ENCODE measurements at regions not wholly inside any gene's neighbourhood (a gene's known extent, or its start where the extent isn't known, plus 50 kb on each side); places are given as distances from the start of the nearest gene placed in this dataset.

DNA sequence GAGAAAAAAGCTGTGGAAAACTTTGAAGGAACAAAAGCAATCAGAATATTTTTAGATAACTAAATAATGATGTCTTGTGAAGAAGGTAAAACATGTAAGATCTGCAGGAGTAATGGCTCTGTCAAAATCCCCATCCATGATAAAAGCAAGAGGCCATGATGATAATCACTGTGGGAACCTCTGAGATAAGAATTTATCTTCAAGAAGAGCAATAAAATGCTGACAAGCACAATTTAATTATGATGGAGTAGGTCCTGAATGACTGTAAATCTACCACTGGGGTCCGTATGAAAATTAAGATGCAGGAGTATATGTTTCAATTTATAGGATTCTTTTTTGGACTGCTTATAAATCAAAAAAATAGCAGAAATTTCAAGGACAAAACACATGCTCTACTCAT lies 68.3 kb upstream of the CHMP2B start:
- Histone ChIP-seq H3K4me1 (ENCODE audit: insufficient read depth, low read length) (no peaks in the 10 kb centered on the region), H3K4me2 (ENCODE audit: insufficient read depth, low read length) (no peak overlapping the region), H3K79me2 (ENCODE audit: insufficient read depth, low read length) (no peaks in the 10 kb centered on the region), H3K27me3 (ENCODE audit: insufficient read depth, low read length) (peaks cover 7% of the 10 kb centered on the region), H3K27ac (ENCODE audit: low read depth, low read length) (no peak overlapping the region), H3K4me3 (ENCODE audit: insufficient read depth, low read length) (no peak overlapping the region), H2AFZ (ENCODE audit: low read length) (no peak overlapping the region), H3K36me3 (ENCODE audit: insufficient read depth, low read length) (no peaks in the 10 kb centered on the region), H4K20me1 (ENCODE audit: insufficient read depth, low read length) (no peaks in the 10 kb centered on the region), H3K9me3 (ENCODE audit: low read depth, low read length) (no peaks in the 10 kb centered on the region)
- TF ChIP-seq CTCF (IDR thresholded peaks at IDR 0.05; ENCODE audit: extremely low read depth, low read depth, low read length), result no peak
- no peak for DNase-seq (ENCODE audit: insufficient read length, low spot score, missing footprints)

- no peaks in the 10 kb centered on the region for H3K36me3 ChIP-seq (ENCODE audit: insufficient read depth, low read length)
- no peak overlapping the region for H2AFZ ChIP-seq (ENCODE audit: low read length)
- peaks cover 2% of the 10 kb centered on the region for H3K9me3 ChIP-seq (ENCODE audit: low read depth, low read length)
- no peaks in the 10 kb centered on the region for H4K20me1 ChIP-seq (ENCODE audit: insufficient read depth, low read length)
- H3K4me1 ChIP-seq (ENCODE audit: insufficient read depth, low read length), result no peaks in the 10 kb centered on the region
- no peak for DNase-seq (ENCODE audit: insufficient read length, low spot score, missing footprints)
- no peak overlapping the region for H3K4me3 ChIP-seq (ENCODE audit: insufficient read depth, low read length)
- H3K79me2 ChIP-seq (ENCODE audit: insufficient read depth, low read length), result no peaks in the 10 kb centered on the region
- no peak overlapping the region for H3K27ac ChIP-seq (ENCODE audit: low read depth, low read length)
- no peak overlapping the region for H3K4me2 ChIP-seq (ENCODE audit: insufficient read depth, low read length)
- TF ChIP-seq CTCF (IDR thresholded peaks at IDR 0.05; ENCODE audit: extremely low read depth, low read depth, low read length), result no peak
- peaks cover 2% of the 10 kb centered on the region for H3K27me3 ChIP-seq (ENCODE audit: insufficient read depth, low read length)
These were observed 79.1 kb upstream of the CHMP2B start for GRCh38 chr3:87148020-87148419.

GRCh38 chr3:87147562-87147961 lies 79.5 kb upstream of the CHMP2B start:
- Histone ChIP-seq H3K36me3 (ENCODE audit: insufficient read depth, low read length) (no peaks in the 10 kb centered on the region), H2AFZ (ENCODE audit: low read length) (no peak overlapping the region), H3K4me2 (ENCODE audit: insufficient read depth, low read length) (no peak overlapping the region), H3K4me1 (ENCODE audit: insufficient read depth, low read length) (no peaks in the 10 kb centered on the region), H3K27ac (ENCODE audit: low read depth, low read length) (no peak overlapping the region), H3K4me3 (ENCODE audit: insufficient read depth, low read length) (no peak overlapping the region), H3K79me2 (ENCODE audit: insufficient read depth, low read length) (no peaks in the 10 kb centered on the region), H3K27me3 (ENCODE audit: insufficient read depth, low read length) (peaks cover under 1% of the 10 kb centered on the region), H3K9me3 (ENCODE audit: low read depth, low read length) (peaks cover 2% of the 10 kb centered on the region), H4K20me1 (ENCODE audit: insufficient read depth, low read length) (no peaks in the 10 kb centered on the region)
- no peak for TF ChIP-seq CTCF (IDR thresholded peaks at IDR 0.05; ENCODE audit: extremely low read depth, low read depth, low read length)
- DNase-seq (ENCODE audit: insufficient read length, low spot score, missing footprints), result no peak

DNA sequence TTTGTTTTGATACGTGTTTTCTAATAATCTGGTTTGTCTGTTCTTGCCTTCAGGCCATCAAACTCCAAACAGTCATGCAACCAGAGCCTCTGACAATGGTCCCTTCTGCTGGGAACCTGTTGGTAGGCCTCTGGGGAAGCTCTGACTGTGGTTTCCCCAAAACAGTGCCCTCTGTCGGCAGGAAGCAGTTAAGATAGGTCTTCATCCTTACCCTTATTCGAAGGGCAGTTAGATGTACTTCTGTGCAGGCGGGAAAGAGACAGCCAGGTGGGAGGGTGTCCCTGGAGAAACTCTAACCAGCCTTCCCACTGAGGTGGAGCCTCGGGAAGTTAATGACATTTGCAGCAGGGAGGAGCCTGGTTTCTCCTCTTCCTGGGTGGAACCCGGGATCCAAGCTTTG lies 81.6 kb upstream of the CHMP2B start:
- Histone ChIP-seq H2AFZ (ENCODE audit: low read length) (no peak overlapping the region), H3K4me1 (ENCODE audit: insufficient read depth, low read length) (no peaks in the 10 kb centered on the region), H3K79me2 (ENCODE audit: insufficient read depth, low read length) (no peaks in the 10 kb centered on the region), H3K4me3 (ENCODE audit: insufficient read depth, low read length) (no peak overlapping the region), H3K36me3 (ENCODE audit: insufficient read depth, low read length) (no peaks in the 10 kb centered on the region), H3K27me3 (ENCODE audit: insufficient read depth, low read length) (no peaks in the 10 kb centered on the region), H3K27ac (ENCODE audit: low read depth, low read length) (no peak overlapping the region), H3K4me2 (ENCODE audit: insufficient read depth, low read length) (no peak overlapping the region), H3K9me3 (ENCODE audit: low read depth, low read length) (peaks cover 8% of the 10 kb centered on the region), H4K20me1 (ENCODE audit: insufficient read depth, low read length) (no peaks in the 10 kb centered on the region)
- peak; percentile 54 for TF ChIP-seq CTCF (IDR thresholded peaks at IDR 0.05; ENCODE audit: extremely low read depth, low read depth, low read length)
- peak; percentile 39 for DNase-seq (ENCODE audit: insufficient read length, low spot score, missing footprints)
